D341Med (cell line): ENCODE measurements at regions not wholly inside any gene's neighbourhood (a gene's known extent, or its start where the extent isn't known, plus 50 kb on each side); places are given as distances from the start of the nearest gene placed in this dataset.
A peak's percentile ranks its signal among the peaks of the same experiment; 100 is the strongest.
"Not testable (repeated sequence)": the region's sequence is repeated elsewhere in the genome, so short reads cannot be mapped to it uniquely, and the experiment has no call there.

Source experiments
- DNase-seq: peaks from one replicate; pipeline ENCODE4 v3.0.0; 2012; ENCODE audit warnings: low spot score

DNA sequence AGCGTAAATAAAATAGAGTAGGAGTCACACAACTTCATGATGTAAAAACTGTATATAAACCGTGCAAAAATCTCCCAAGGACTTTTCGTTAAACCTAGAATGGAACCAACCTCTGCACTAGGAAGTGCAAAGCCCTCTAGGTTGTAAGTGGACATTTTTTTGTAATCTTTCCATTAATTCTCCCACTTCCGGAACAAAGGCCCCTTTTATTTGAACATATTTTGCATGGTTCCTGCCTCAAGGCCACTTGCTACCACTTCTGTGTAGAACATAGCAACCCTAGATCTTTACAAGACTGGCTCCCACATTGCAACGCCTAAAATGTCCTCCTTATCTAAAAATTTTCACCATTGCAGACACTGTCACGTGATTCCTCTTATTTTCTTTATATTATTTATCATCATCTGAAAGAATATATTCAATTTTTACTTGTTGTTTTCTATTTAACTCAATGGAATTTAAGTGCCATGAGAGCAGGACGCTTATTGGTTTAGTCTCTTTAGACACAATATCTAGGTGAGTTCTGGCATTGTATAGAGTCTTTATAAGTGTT is 249.6 kb upstream of the TMEFF2 start:
- DNase-seq: no peak

DNA sequence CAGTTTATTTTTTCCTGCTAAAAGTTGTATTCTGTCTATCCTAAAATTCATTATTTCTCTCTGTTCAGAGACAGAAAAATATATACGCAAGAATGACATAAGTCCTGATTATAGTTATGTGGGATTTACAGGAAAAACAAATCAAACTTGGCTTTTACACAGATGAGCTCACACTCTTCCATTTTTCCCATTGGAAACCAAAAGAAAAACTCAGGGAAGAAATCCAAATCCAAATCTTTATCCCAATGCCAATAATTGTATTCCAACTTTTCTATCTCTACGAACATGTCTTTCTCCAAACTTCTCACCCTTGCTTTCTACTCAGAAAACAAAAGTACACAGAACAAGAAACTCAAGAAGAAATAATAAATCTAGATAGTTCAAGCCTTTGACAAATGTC is 249.1 kb upstream of the TMEFF2 start:
- DNase-seq: no peak

DNA sequence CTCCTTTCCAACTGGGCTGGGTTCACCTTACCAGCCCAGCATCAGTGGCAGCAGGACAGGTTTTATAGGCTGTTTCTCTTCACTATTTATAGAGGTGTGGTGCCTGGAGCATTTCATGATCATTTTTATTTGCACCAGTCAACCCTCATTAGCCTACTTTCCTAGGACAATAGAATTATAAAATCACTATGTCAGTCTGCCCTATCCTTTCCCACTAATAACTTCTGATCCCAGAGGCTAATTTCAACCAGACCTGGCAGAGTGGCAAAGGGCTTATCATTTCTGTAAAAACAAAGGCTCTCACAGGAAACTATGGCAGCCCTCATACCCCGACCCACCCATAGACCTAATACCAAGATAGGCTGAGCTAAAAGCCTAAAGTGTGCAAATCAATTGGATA is 243.5 kb upstream of the TMEFF2 start:
- peak; percentile 20 for DNase-seq

- DNase-seq: no peak
These were observed 242.9 kb upstream of the TMEFF2 start for GRCh38 chr2:192437653-192438052.

- no peak for DNase-seq
These were observed 229.5 kb upstream of the TMEFF2 start for GRCh38 chr2:192424243-192424642.

DNA sequence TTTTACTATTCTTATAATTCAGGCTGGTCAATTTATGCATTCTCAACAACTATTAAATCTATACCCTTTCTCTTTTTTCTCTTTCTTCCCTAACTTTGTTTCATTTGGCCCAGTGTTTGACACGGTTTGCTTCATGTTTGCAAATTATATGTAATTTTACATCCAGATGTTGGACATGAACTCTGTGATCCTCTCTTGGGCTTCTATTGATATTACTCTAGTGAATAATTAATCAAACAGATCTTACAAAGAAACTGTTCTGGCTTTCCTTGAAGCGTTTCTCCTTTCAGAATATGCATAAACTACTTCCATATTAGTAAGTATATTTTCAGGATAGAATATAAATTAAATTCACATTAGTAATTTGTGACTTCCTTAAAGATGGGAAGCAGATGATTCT is 225.1 kb upstream of the TMEFF2 start:
- no peak for DNase-seq

DNA sequence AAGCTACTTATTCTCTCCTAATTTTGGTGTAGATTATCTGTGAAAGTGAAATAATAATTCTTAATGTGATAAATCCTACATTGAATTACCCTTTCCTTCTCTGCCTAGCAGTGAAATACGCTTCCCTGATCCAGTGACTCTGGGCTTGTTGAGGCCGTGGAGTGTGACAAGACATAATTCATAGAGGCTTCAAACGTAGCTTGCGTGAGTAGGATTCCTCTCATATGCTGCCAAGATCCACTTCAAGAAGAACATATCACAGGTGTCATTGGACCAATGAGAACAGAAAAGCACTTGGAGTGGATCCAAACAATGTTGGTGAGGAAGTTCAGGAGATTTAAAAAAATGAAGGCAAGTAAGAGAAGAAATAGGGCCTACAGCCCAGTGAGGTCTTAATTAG is 221.3 kb upstream of the TMEFF2 start:
- no peak for DNase-seq

- DNase-seq: no peak
These were observed 220.1 kb upstream of the TMEFF2 start for GRCh38 chr2:192414794-192415193.

- no peak for DNase-seq
These were observed 219.3 kb upstream of the TMEFF2 start for GRCh38 chr2:192413812-192414681.

- not testable (repeated sequence) for DNase-seq
These were observed 218.1 kb upstream of the TMEFF2 start for GRCh38 chr2:192412866-192413265.

DNA sequence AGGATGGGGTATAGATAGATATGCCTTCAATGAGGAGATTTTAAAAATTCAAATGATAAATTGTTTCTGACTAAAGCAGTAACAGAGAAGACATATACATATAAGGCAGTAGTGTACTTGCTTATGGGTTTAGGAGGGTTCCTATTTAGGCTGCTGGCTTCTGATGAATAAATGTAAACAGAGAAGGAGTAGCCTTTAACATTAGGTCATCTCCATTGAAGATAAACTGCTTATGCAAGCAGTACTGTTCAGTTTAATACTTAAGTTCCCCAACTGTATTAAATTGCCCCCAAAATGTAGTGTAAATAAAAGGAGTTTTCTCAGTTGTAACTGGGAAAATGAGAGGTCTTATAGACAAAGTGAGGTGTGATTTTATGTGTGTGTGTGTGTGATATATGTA is 217.7 kb upstream of the TMEFF2 start:
- no peak for DNase-seq

DNA sequence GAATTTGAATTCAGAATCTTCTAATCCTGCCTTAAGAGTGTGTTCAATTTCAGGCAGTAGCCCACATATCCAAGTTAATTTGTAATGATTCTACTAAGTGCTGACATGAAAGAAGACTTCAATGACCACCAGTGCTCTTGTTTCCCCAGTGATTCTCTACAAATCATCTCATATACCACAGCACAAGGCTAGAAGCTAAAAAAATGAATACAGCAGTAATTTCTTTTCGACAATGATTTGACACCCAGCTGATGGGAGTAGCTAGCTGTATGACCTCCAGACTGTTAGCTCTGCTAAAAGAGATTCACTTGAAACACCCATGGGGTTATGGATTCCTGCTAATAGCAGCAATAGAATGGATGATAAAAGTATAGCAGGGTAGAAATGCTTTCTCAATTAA is 217.0 kb upstream of the TMEFF2 start:
- DNase-seq: no peak

DNA sequence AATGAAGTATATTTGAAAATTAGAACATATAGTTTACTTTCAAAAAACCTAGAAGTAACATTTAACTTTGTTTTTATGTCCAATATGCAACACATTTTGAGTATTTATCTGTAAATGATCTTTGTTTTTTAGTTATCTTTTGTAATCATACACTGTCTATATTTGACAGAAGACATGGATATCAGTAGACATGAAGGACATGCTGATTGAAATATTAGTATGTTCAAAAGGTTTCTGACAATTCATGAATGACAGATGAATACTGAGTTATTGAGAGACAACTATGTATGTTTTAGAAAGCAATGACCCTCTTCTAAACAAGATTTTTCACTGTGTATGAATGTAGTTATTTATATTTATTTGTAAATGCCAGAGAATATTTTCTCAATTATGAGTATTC is 215.6 kb upstream of the TMEFF2 start:
- no peak for DNase-seq

GRCh38 chr2:192407692-192408091 is 213.0 kb upstream of the TMEFF2 start:
- DNase-seq: no peak

DNA sequence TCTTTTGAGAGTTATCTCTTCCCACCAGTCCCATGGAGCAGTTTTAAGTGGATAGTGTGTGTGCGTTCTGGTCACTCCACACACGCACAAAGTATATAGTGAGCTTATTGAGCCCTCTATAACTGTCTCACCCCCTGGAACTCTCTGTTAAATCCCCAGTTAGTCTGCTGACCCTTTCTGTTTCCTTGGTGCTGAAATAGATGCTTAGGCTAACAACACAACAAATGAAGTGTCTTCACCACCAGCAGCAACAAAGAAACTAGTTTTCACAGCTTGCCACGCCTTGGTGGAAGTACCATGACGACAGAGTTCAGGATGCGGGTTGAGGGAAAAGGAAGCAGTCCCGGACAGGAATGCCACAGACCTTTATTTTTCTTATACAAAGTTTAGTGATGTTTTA is 203.5 kb upstream of the TMEFF2 start:
- no peak for DNase-seq

- no peak for DNase-seq
These were observed 199.9 kb upstream of the TMEFF2 start for GRCh38 chr2:192394605-192395004.

- DNase-seq: no peak
These were observed 196.3 kb upstream of the TMEFF2 start for GRCh38 chr2:192391041-192391440.

DNA sequence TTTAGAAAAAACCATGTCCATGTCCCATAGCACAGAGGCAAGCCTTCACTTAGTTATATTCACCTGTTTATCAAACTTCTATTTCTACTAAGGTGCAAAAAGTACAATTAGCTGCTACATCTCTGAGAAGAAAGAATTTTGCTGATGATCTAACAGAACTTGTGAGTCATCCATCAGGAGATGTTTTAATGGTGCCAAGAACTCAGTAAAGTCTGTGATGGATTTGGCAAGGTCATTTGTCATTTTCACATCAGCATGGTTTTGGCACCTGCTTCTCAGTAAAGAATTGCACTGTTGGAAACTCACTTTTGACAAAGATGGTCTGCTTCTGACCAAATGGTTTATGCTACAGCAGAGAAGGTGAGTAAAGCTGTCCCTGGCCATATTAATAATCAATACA is 195.7 kb upstream of the TMEFF2 start:
- DNase-seq: no peak

DNA sequence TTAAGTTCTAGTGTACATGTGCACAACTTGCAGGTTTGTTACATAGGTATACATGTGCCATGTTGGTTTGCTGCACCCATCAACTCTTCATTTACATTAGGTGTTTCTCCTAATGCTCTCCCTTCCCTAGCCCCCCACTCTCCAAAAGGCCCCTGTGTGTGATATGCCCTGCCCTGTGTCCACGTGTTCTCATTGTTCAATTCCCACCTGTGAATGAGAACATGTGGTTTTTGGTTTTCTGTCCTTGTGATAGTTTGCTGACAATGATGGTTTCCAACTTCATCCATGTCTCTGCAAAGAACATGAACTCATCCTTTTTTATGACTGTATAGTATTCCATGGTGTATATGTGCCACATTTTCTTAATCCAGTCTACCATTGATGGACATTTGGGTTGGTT is 189.5 kb upstream of the TMEFF2 start:
- not testable (repeated sequence) for DNase-seq

- DNase-seq: no peak
These were observed 186.3 kb upstream of the TMEFF2 start for GRCh38 chr2:192381082-192381481.

- DNase-seq: peak; percentile 8
These were observed 185.0 kb upstream of the TMEFF2 start for GRCh38 chr2:192379736-192380135.

DNA sequence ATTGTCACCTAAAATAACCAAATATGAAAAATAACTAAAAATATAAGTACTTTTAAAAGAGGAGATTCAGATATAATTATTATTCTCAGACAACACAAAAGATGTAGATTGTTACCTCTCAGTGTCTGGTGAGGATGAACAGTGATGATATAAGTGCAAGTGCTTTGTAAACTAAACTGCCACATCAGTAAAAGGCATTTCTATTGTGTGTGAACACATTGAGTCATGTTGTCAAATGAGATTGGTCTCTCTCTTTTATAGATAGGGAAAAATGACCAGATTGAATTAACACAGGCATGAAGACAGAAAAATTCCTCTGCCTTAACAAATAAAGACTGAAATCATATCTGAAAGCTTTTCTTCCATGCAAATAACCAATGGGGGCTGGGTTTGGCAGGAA is 182.4 kb upstream of the TMEFF2 start:
- no peak for DNase-seq

GRCh38 chr2:192373754-192374153 is 179.0 kb upstream of the TMEFF2 start:
- DNase-seq: no peak

- no peak for DNase-seq
These were observed 178.5 kb upstream of the TMEFF2 start for GRCh38 chr2:192373221-192373620.
